ENCODE measurements at regions not wholly inside any gene's neighbourhood (a gene's known extent, or its start where the extent isn't known, plus 50 kb on each side); places are given as distances from the start of the nearest gene placed in this dataset.

DNA sequence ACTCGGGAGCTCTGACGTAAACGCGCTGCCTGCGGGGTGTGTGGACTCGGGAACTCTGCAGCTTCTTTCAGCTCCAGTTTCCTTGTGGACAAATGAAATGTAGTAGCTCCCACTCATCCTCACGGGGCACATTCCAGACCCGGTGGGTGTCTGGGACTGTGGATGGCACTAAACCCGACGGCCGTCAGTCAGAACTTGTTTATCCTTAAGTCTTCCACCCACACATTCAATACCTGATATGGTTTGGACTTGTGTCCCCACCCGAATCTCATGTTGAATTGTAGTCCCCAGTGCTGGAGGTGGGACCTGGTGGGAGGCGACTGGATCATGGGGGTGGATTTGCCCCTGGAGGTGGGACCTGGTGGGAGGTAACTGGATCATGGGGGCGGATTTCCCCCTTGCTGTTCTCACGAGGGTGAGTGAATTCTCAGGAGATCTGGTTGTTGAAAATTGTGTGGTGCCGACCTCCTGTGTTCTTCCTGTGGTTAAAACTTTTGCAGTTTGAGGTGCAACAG lies 81.2 kb upstream of the SNTG2 start:
- no peak for TF ChIP-seq CTCF (IDR thresholded peaks at IDR 0.05; ENCODE audit: poor library complexity)
- no peak for TF ChIP-seq EZH2 (IDR thresholded peaks at IDR 0.05; ENCODE audit: borderline replicate concordance)
- no peak for TF ChIP-seq EZH2phosphoT487 (IDR thresholded peaks at IDR 0.05; ENCODE audit: low read depth, severe bottlenecking, unreplicated experiment)

Data from hepatocyte (in vitro differentiated cells).